ENCODE measurements at regions not wholly inside any gene's neighbourhood (a gene's known extent, or its start where the extent isn't known, plus 50 kb on each side); places are given as distances from the start of the nearest gene placed in this dataset.

DNA sequence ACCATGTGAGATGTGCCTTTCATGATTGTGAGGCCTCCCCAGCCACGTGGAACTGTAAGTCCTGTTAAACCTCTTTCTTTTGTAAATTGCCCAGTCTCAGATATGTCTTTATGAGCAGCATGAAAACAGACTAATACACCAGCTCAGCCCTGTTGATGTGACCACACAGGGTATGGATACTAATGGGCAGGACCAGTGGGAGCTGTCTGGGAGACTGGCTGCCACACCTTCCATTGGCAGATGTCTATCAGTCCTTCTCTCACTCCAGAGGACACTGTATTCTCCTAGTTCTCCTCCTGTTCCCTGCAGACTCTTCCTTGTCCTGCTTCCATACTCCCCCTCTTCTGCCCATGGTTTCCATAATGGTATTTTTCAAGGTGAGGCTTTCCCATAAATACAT, 104.4 kb downstream of the PRLHR start:
- no peak overlapping the region for H3K9ac ChIP-seq (ENCODE audit: insufficient read depth in 1 of 2, low read depth in 2 of 2, low read length in 2 of 2)
- no peak overlapping the region for H3K4me3 ChIP-seq
- no peak overlapping the region for H3K27ac ChIP-seq (ENCODE audit: extremely low read depth, low read depth, low read length)
- POLR2A ChIA-PET = no interaction called here
- H3K4me2 ChIP-seq (ENCODE audit: insufficient read depth, low read length) = no peak overlapping the region
- no TSS peak for BruUV-seq (replicated peaks)
- FAIRE-seq = no peak
- no peaks in the 10 kb centered on the region for H3K79me2 ChIP-seq (ENCODE audit: control insufficient read depth, insufficient read depth, low read length)
- no peak for DNase-seq (ENCODE audit: extremely low read depth in 1 of 4, low spot score in 3 of 4)
- no peaks in the 10 kb centered on the region for H3K27me3 ChIP-seq (ENCODE audit: control insufficient read depth in 2 of 2, insufficient read depth in 2 of 2, low read length in 2 of 2)
- H3K4me1 ChIP-seq (replicated peaks in 1 of 2; ENCODE audit: control insufficient read depth in 2 of 2, insufficient read depth in 2 of 2, low read length in 2 of 2) = peaks cover 0 to 17% of the 10 kb centered on the region in 2 experiments; a peak in 4 of 5 replicates
- H3K9me3 ChIP-seq (replicated peaks; ENCODE audit: control insufficient read depth, insufficient read depth, low read depth, low read length) = peaks cover 3% of the 10 kb centered on the region
- no peak overlapping the region for H2AFZ ChIP-seq (ENCODE audit: low read depth, low read length)
- CTCF ChIA-PET (ENCODE audit: low intra/inter-chr PET ratio) = no interaction called here
- intact Hi-C loops (cut with micrococcal nuclease) = no loop called here
- in situ Hi-C loops (cut with MboI) = no loop called here
- no peak for TF ChIP-seq MAFF (IDR thresholded peaks at IDR 0.05; ENCODE audit: low read length)
- no peak for ATAC-seq
- no peaks in the 10 kb centered on the region for H4K20me1 ChIP-seq (replicated peaks; ENCODE audit: control insufficient read depth, insufficient read depth, low read length)
- H3K9me1 ChIP-seq (ENCODE audit: control insufficient read depth, insufficient read depth, low read length) = no peaks in the 10 kb centered on the region
- WGBS (ENCODE audit: insufficient coverage, low coverage, missing lambda C conversion rate) = 0% methylated on average over 1 of the region's 1 CpG
- no peaks in the 10 kb centered on the region for H3K36me3 ChIP-seq (ENCODE audit: control insufficient read depth, insufficient read depth, low read length)

- POLR2A ChIA-PET = no interaction called here
- no peaks in the 10 kb centered on the region for H3K27me3 ChIP-seq (ENCODE audit: control insufficient read depth in 2 of 2, insufficient read depth in 2 of 2, low read length in 2 of 2)
- TF ChIP-seq TRIM28 (IDR thresholded peaks at IDR 0.05) = peak; percentile 59; the same call in 1 of the 2 replicates
- no peak for TF ChIP-seq RNF219 (CRISPR knock-in tag; IDR thresholded peaks at IDR 0.05)
- TF ChIP-seq MAFG (tag; conservative IDR thresholded peaks at IDR 0.05) = peak; percentile 77
- TF ChIP-seq, protein P1, sequence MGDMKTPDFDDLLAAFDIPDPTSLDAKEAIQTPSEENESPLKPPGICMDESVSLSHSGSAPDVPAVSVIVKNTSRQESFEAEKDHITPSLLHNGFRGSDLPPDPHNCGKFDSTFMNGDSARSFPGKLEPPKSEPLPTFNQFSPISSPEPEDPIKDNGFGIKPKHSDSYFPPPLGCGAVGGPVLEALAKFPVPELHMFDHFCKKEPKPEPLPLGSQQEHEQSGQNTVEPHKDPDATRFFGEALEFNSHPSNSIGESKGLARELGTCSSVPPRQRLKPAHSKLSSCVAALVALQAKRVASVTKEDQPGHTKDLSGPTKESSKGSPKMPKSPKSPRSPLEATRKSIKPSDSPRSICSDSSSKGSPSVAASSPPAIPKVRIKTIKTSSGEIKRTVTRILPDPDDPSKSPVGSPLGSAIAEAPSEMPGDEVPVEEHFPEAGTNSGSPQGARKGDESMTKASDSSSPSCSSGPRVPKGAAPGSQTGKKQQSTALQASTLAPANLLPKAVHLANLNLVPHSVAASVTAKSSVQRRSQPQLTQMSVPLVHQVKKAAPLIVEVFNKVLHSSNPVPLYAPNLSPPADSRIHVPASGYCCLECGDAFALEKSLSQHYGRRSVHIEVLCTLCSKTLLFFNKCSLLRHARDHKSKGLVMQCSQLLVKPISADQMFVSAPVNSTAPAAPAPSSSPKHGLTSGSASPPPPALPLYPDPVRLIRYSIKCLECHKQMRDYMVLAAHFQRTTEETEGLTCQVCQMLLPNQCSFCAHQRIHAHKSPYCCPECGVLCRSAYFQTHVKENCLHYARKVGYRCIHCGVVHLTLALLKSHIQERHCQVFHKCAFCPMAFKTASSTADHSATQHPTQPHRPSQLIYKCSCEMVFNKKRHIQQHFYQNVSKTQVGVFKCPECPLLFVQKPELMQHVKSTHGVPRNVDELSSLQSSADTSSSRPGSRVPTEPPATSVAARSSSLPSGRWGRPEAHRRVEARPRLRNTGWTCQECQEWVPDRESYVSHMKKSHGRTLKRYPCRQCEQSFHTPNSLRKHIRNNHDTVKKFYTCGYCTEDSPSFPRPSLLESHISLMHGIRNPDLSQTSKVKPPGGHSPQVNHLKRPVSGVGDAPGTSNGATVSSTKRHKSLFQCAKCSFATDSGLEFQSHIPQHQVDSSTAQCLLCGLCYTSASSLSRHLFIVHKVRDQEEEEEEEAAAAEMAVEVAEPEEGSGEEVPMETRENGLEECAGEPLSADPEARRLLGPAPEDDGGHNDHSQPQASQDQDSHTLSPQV (IDR thresholded peaks at IDR 0.05) = 0 out of 2 replicates have a peak, but pooled peaks have one; percentile 25
- TF ChIP-seq MAFF (IDR thresholded peaks at IDR 0.05; ENCODE audit: low read length) = peak; percentile 52; the same call in 1 of the 2 replicates
- no peak for TF ChIP-seq MBD2 (IDR thresholded peaks at IDR 0.05; ENCODE audit: borderline replicate concordance, low read depth)
- TF ChIP-seq SPI1 (IDR thresholded peaks at IDR 0.05; ENCODE audit: borderline replicate concordance, low read depth, low read length) = peak; percentile 10; the same call in 1 of the 2 replicates
- no peak for TF ChIP-seq TSC22D4 (tag; IDR thresholded peaks at IDR 0.05)
Measured at GRCh38 chr10:118488710-118489497, 106.5 kb downstream of the PRLHR start.

More at GRCh38 chr10:118488710-118489497, 106.5 kb downstream of the PRLHR start:
- H3K4me3 ChIP-seq = no peak overlapping the region
- H3K9ac ChIP-seq (ENCODE audit: insufficient read depth in 1 of 2, low read depth in 2 of 2, low read length in 2 of 2) = no peak overlapping the region
- no peaks in the 10 kb centered on the region for H3K9me1 ChIP-seq (ENCODE audit: control insufficient read depth, insufficient read depth, low read length)
- no peaks in the 10 kb centered on the region for H3K79me2 ChIP-seq (ENCODE audit: control insufficient read depth, insufficient read depth, low read length)
- FAIRE-seq (peak; percentile 55), DNase-seq (ENCODE audit: extremely low read depth in 1 of 4, low spot score in 3 of 4) (peak; percentile 11 to 57 (median 22)), ATAC-seq (peak; percentile 66)
- CTCF ChIA-PET (ENCODE audit: low intra/inter-chr PET ratio) = no interaction called here
- H2AFZ ChIP-seq (ENCODE audit: low read depth, low read length) = peak overlapping the region; percentile 46
- no peaks in the 10 kb centered on the region for H4K20me1 ChIP-seq (replicated peaks; ENCODE audit: control insufficient read depth, insufficient read depth, low read length)
- peaks cover 3% of the 10 kb centered on the region for H3K9me3 ChIP-seq (replicated peaks; ENCODE audit: control insufficient read depth, insufficient read depth, low read depth, low read length)
- no peak overlapping the region for H3K4me2 ChIP-seq (ENCODE audit: insufficient read depth, low read length)
- intact Hi-C loops (cut with micrococcal nuclease) (no loop called here), in situ Hi-C loops (cut with MboI) (no loop called here)
- H3K27ac ChIP-seq (ENCODE audit: extremely low read depth, low read depth, low read length) = peak overlapping the region; percentile 50; the same call in 2 of the 3 replicates
- no peaks in the 10 kb centered on the region for H3K36me3 ChIP-seq (ENCODE audit: control insufficient read depth, insufficient read depth, low read length)
- BruUV-seq (replicated peaks) = no TSS peak
- H3K4me1 ChIP-seq (replicated peaks in 1 of 2; ENCODE audit: control insufficient read depth in 2 of 2, insufficient read depth in 2 of 2, low read length in 2 of 2) = peaks cover 5 to 29% of the 10 kb centered on the region in 2 experiments; a peak in 3 of 5 replicates
- 43% methylated on average over 6 of the region's 7 CpGs for WGBS (ENCODE audit: insufficient coverage, low coverage, missing lambda C conversion rate)

All from K562 (cell line).